GM12874 (cell line): ENCODE measurements at regions not wholly inside any gene's neighbourhood (a gene's known extent, or its start where the extent isn't known, plus 50 kb on each side); places are given as distances from the start of the nearest gene placed in this dataset.

ENCODE experiments used
- TF ChIP-seq, protein P1 (sequence below): IDR thresholded peaks from 2 replicates; pipeline ENCODE4 v1.5.1; 2011; ENCODE audit warnings: low read depth, mild to moderate bottlenecking, control low read depth, low read length, moderate library complexity; ENCODE audit not compliant: insufficient read depth

DNA sequence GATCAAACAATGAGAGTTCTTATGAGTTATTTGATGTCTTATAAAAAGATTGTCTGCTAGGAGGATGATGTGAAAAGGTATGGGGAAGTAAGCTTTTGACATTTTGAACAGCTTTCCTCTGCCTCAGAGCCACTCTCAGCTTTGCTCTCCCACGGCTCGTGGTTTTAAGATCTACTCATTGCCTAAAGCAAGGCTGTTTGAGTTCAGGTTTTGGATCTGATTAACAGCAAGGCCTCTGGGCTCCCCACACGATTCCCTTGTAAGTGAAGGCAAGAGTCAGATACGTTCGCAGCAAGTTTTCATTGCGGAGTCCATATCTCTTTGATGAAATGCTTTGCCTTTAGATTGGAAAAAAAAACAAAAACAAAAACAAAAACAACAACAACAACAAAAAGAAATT is 515.0 kb upstream of the SALL1 start:
- TF ChIP-seq, protein P1, sequence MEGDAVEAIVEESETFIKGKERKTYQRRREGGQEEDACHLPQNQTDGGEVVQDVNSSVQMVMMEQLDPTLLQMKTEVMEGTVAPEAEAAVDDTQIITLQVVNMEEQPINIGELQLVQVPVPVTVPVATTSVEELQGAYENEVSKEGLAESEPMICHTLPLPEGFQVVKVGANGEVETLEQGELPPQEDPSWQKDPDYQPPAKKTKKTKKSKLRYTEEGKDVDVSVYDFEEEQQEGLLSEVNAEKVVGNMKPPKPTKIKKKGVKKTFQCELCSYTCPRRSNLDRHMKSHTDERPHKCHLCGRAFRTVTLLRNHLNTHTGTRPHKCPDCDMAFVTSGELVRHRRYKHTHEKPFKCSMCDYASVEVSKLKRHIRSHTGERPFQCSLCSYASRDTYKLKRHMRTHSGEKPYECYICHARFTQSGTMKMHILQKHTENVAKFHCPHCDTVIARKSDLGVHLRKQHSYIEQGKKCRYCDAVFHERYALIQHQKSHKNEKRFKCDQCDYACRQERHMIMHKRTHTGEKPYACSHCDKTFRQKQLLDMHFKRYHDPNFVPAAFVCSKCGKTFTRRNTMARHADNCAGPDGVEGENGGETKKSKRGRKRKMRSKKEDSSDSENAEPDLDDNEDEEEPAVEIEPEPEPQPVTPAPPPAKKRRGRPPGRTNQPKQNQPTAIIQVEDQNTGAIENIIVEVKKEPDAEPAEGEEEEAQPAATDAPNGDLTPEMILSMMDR, result no peak

DNA sequence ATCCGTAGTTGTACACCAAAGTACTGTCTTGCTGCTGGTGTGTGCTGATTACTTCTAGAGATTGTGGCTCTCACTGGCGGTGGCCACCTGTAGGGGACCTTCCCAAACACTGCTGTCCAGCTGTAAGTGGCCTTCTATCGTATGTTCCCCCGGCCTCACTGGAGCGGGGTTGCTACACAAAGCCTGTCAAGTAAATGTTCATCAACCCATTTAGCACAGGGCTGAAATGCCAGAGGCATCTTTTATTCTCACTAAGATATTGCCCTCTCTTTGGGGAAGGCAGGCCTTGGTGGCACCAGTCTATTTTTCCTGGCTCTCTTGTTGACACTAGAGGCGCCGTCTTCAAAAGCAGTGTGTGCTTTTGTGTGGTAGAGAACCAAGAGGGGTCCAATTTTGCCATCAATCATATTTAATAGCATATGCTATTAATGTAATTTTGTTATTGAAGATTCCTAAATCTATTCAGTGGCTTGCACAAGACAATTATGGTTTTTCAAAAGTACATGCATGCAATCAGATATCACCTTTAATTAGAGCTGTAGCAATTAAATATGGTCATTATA is 514.4 kb upstream of the SALL1 start:
- TF ChIP-seq, protein P1, result no peak

DNA sequence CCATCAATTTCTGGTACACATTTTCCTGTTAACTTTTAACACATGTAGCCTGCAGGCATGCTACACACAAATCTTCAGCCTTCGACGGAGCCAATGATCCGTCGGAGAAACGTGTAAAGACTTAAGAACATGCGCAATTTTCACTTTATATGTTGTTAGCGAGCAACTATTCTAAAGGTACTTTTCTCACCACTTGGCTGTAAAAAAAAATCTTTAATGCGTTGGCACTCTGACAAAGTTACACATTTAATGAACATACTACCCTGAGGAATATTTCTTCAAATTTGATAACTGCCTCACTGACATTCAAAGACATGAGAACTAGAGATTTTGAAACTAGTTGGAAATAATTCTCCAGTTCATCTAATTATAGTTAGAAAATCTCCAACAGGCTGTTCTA is 507.5 kb upstream of the SALL1 start:
- TF ChIP-seq, protein P1, result no peak

DNA sequence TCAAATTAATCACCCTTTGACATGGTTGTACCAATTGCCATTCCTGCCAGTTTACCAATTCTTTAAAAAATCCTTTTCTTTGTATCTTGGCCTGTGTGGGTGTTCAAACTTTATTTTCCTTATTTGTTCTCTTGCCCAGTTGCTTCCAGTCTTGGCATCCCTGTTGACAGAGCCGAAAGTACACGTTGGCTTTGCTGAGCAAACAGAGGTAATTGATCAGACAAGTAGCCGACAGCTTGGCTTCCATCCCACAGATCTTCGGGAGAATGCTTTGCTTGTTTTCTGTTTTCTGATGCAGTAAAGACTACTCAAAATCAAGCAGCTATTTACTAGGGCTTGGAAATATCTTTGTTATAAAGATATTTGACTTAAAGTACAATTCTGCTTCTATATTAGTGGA is 506.8 kb upstream of the SALL1 start:
- TF ChIP-seq, protein P1, result no peak

DNA sequence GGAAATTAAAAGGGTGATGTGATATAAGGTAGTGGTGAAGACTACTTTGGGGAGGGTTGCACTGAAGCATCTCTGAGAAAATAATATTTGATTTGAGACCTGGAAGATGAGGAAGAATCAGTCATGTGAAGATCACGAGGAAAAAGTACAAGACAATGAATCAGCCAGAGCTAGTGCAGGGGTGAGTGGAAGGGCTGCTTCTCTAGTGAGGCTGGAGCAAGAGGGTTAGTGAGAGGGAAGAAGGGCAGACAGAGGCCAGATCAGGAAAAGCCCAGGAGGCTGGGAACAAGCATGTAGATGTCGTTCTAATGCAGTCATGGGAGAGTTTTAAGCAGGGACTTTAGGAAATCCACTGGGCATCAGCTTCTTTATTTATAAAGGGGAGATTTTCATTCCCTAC is 504.2 kb upstream of the SALL1 start:
- TF ChIP-seq, protein P1, result no peak

DNA sequence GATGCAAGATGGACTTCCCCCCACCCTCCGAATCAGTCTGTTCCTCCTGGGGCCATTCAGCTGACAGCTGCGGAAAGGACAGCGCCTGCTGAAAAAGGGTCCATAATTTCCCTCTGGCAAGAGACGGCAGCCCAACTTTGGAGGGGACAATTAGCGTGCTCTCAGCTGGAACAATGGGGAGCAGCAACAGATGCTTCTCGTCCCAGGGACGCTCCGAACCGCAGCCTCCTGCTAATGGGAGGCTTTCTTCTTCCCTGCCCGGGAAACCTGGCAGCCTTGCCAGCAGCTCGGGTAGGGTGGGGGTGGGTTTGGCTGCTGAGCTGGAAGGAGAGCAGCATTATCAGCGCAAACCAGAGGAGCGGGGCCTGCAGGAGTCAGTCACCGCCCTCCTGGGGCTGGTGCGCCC is 500.0 kb upstream of the SALL1 start:
- TF ChIP-seq, protein P1, result no peak

DNA sequence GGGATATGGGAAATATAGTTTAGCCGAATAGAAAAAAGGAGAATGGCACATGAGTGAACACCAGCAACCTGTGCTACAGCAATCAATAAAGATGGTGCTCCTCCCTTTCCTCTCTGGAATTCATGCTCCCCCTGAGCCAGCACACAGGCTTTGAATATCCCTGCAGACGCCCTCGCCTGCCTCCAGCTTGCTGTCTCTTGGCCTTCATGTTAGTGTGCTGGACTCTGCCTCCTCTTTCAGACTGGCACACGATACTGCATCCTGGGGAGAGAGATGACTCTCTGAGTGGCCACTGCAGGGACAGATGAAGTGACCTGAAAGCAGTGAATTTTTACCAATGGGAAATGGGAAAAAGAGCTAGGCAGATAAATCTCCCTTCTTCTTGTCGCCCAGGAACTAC is 498.6 kb upstream of the SALL1 start:
- TF ChIP-seq, protein P1, result no peak
